ENCODE measurements at regions not wholly inside any gene's neighbourhood (a gene's known extent, or its start where the extent isn't known, plus 50 kb on each side); places are given as distances from the start of the nearest gene placed in this dataset.

GRCh38 chr12:114986849-114987248 lies 302.9 kb upstream of the TBX3 start (continued):
- TF ChIP-seq, protein P1, sequence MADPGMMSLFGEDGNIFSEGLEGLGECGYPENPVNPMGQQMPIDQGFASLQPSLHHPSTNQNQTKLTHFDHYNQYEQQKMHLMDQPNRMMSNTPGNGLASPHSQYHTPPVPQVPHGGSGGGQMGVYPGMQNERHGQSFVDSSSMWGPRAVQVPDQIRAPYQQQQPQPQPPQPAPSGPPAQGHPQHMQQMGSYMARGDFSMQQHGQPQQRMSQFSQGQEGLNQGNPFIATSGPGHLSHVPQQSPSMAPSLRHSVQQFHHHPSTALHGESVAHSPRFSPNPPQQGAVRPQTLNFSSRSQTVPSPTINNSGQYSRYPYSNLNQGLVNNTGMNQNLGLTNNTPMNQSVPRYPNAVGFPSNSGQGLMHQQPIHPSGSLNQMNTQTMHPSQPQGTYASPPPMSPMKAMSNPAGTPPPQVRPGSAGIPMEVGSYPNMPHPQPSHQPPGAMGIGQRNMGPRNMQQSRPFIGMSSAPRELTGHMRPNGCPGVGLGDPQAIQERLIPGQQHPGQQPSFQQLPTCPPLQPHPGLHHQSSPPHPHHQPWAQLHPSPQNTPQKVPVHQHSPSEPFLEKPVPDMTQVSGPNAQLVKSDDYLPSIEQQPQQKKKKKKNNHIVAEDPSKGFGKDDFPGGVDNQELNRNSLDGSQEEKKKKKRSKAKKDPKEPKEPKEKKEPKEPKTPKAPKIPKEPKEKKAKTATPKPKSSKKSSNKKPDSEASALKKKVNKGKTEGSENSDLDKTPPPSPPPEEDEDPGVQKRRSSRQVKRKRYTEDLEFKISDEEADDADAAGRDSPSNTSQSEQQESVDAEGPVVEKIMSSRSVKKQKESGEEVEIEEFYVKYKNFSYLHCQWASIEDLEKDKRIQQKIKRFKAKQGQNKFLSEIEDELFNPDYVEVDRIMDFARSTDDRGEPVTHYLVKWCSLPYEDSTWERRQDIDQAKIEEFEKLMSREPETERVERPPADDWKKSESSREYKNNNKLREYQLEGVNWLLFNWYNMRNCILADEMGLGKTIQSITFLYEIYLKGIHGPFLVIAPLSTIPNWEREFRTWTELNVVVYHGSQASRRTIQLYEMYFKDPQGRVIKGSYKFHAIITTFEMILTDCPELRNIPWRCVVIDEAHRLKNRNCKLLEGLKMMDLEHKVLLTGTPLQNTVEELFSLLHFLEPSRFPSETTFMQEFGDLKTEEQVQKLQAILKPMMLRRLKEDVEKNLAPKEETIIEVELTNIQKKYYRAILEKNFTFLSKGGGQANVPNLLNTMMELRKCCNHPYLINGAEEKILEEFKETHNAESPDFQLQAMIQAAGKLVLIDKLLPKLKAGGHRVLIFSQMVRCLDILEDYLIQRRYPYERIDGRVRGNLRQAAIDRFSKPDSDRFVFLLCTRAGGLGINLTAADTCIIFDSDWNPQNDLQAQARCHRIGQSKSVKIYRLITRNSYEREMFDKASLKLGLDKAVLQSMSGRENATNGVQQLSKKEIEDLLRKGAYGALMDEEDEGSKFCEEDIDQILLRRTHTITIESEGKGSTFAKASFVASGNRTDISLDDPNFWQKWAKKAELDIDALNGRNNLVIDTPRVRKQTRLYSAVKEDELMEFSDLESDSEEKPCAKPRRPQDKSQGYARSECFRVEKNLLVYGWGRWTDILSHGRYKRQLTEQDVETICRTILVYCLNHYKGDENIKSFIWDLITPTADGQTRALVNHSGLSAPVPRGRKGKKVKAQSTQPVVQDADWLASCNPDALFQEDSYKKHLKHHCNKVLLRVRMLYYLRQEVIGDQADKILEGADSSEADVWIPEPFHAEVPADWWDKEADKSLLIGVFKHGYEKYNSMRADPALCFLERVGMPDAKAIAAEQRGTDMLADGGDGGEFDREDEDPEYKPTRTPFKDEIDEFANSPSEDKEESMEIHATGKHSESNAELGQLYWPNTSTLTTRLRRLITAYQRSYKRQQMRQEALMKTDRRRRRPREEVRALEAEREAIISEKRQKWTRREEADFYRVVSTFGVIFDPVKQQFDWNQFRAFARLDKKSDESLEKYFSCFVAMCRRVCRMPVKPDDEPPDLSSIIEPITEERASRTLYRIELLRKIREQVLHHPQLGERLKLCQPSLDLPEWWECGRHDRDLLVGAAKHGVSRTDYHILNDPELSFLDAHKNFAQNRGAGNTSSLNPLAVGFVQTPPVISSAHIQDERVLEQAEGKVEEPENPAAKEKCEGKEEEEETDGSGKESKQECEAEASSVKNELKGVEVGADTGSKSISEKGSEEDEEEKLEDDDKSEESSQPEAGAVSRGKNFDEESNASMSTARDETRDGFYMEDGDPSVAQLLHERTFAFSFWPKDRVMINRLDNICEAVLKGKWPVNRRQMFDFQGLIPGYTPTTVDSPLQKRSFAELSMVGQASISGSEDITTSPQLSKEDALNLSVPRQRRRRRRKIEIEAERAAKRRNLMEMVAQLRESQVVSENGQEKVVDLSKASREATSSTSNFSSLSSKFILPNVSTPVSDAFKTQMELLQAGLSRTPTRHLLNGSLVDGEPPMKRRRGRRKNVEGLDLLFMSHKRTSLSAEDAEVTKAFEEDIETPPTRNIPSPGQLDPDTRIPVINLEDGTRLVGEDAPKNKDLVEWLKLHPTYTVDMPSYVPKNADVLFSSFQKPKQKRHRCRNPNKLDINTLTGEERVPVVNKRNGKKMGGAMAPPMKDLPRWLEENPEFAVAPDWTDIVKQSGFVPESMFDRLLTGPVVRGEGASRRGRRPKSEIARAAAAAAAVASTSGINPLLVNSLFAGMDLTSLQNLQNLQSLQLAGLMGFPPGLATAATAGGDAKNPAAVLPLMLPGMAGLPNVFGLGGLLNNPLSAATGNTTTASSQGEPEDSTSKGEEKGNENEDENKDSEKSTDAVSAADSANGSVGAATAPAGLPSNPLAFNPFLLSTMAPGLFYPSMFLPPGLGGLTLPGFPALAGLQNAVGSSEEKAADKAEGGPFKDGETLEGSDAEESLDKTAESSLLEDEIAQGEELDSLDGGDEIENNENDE (IDR thresholded peaks at IDR 0.05; ENCODE audit: insufficient replicate concordance, low read length): no peak
- no peak for TF ChIP-seq TAF1 (IDR thresholded peaks at IDR 0.05; ENCODE audit: low read depth, low read length)
- no peak for TF ChIP-seq BRCA1 (IDR thresholded peaks at IDR 0.05; ENCODE audit: low read depth, low read length)
- TF ChIP-seq TEAD4 (IDR thresholded peaks at IDR 0.05; ENCODE audit: low read depth, low read length): no peak
- no peak for TF ChIP-seq RNF2 (IDR thresholded peaks at IDR 0.05; ENCODE audit: borderline replicate concordance, low read depth, low read length, missing control alignments, poor library complexity, severe bottlenecking)
- TF ChIP-seq USF2 (IDR thresholded peaks at IDR 0.05; ENCODE audit: low read length): no peak
- TF ChIP-seq POU5F1 (IDR thresholded peaks at IDR 0.05; ENCODE audit: low read depth, low read length): no peak
- TF ChIP-seq SRF (IDR thresholded peaks at IDR 0.05; ENCODE audit: low read depth, low read length): no peak
- TF ChIP-seq GTF2F1 (IDR thresholded peaks at IDR 0.05; ENCODE audit: borderline replicate concordance, low read depth, low read length): no peak
- TF ChIP-seq KDM4A (IDR thresholded peaks at IDR 0.05; ENCODE audit: low read depth, low read length, severe bottlenecking): no peak
- no peak for TF ChIP-seq GABPA (IDR thresholded peaks at IDR 0.05; ENCODE audit: borderline replicate concordance, insufficient read depth, low read length)

Measured in H1 (cell line).